HTR-8/SVneo (cell line): ENCODE measurements at regions not wholly inside any gene's neighbourhood (a gene's known extent, or its start where the extent isn't known, plus 50 kb on each side); places are given as distances from the start of the nearest gene placed in this dataset.

ENCODE experiments used
- DNase-seq: peaks from one replicate; pipeline ENCODE4 v3.0.0; 2011; ENCODE audit warnings: low spot score, mixed read lengths; ENCODE audit not compliant: insufficient read length
- FAIRE-seq: peaks from 2 replicates; lab custom pipeline; 2011; peaks lifted over from hg19 to GRCh38; lab: Jason Lieb, UNC

DNA sequence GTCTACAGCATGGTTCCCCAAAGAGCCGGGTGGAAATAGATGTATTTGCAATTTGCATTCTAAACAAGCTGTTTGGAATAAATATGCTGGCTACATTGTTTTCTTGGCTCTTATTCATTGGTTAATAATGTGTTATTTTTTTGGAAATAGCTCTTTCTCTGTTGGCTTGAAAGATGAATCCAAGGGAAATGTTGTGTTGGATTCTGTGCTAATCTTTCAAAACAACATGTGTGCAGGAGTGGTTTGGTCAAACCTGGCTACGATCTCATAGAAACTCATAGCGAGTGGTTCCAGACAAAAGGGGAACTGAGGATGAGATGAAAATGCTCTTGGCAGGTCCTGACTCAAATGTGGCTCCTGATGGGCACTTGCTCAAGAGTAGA is 63.7 kb upstream of the CXCL14 start:
- DNase-seq (no peak), FAIRE-seq (no peak)

DNA sequence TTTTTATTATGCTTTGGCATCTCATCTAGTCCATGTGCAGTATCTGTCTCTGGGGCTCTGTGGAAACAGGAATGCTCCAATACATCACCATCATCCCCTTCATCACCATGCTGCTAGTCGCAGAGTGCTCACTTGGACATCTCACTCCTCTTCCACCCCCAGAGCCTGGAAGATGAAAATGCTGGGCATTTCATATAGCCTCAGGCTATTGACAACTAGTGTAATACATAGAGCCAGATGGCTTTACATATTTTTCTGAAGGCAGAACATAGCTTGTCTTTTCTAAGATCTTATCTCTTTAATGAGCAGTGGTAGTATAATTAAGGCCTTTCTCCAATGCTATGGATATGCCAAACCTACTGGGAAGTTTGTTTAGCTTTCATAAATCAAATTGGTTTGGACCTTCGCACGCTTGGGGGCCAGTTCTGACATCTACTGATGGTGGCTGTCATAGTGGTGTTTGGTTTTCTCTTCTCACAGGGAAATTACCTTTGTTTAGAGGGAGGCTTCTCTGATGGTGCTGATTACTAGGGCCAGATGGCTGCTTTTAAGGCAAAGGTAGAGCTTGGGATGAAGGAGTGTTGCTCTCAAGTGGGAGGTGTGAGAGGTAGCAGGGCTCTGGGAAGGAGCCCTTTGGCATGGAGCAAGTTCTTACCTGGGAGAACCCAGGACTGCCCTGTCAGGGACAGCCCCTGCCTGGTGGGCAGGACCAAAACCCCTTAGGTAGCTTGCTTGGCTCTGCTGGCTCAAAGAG is 63.1 kb upstream of the CXCL14 start:
- FAIRE-seq: no peak
- no peak for DNase-seq

DNA sequence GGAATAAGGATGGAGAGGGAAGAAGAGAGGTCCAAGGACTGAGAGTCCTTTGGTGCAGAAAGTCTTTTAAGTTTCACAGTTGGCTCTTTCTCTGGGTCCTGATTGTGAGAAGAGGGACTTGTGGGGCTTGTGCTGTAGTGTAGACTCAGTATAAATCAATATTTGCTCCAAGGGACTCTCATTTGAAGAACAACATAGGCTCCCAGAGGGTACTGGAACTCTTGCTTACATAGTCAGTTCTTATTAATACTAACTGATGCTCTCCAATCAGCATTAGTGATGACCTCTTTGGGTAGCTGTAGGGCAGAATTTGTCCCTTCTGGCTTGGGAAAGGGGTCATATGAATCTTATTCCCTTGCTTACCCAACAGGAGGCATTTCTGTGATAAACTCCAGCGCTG is 62.5 kb upstream of the CXCL14 start:
- FAIRE-seq (no peak), DNase-seq (no peak)

DNA sequence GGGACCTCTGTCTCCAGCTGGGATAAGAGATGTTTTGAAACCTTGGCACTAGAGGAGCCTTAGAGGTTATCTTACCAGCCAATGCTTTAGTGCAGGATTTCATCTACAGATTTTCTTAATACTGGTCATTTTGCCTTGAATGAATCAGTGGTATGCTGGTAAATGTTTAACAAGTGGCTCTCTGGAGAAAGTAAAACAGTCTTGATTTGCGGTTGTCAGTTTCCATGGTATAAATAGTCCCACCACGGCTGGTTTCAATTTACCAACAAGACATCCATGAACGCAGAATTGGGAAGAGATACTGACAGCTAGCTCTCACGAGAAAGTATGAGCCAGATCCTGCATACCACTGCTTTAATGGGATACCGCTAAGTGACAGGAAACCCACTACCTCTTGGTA is 56.7 kb upstream of the CXCL14 start:
- no peak for FAIRE-seq
- DNase-seq: no peak

DNA sequence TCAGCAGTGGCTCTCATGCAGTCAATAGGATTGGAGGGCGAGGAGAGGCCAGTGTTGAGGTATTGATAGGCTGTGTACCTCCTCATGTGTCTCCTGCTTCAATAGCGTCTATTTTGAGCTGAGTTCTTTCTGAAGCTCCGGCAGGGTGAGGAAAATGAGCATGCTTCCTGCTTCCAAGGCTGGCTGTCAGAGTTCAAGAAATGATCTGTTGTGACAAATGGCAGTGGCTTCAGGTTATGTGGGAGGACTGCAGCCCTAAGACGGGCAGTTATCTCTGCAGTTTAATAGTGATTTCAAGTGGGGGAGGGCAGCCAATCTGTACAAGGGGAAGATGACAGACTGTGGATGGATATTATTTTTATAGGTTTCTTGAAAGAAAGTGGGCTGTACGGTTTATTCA is 54.0 kb upstream of the CXCL14 start:
- FAIRE-seq (no peak), DNase-seq (no peak)

DNA sequence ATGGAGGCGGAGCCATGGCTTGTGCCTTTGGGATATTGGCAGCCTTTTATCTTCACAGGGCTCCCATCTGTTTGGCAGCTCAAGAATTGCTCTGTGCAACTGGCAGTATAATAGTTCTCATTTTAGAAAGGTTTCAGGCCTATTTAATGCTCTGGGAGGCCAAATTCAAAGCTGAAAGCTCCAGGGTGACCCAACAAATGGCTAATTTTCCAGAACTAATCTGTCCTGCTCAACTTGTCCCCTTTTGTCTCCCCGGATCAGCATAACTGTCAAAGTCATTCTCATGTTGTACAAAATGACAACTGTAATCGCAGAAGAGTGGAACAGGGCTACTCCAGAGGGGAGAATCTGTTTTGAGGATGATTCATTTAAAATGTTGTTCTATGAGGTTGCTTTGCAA is 52.6 kb upstream of the CXCL14 start:
- DNase-seq (no peak), FAIRE-seq (no peak)

DNA sequence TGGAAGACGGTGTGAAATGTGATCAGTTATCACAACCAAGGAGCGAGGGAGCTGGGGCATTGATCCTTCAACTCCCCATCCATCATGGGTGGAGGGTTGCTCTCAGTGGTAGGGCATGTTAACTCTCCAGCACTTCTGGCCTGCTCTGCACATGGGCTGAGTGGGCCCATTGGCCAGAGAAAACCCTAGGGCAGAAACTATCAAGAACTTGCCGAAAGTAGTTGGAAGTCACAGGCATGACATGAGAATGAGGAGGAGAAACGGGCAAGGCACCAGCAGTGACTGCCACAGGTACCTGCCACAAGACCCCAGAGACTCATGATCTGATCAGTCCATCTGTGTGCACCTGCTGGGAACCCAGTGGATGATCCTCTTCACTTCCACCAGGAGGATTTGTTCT is 50.9 kb upstream of the CXCL14 start:
- DNase-seq (no peak), FAIRE-seq (no peak)

DNA sequence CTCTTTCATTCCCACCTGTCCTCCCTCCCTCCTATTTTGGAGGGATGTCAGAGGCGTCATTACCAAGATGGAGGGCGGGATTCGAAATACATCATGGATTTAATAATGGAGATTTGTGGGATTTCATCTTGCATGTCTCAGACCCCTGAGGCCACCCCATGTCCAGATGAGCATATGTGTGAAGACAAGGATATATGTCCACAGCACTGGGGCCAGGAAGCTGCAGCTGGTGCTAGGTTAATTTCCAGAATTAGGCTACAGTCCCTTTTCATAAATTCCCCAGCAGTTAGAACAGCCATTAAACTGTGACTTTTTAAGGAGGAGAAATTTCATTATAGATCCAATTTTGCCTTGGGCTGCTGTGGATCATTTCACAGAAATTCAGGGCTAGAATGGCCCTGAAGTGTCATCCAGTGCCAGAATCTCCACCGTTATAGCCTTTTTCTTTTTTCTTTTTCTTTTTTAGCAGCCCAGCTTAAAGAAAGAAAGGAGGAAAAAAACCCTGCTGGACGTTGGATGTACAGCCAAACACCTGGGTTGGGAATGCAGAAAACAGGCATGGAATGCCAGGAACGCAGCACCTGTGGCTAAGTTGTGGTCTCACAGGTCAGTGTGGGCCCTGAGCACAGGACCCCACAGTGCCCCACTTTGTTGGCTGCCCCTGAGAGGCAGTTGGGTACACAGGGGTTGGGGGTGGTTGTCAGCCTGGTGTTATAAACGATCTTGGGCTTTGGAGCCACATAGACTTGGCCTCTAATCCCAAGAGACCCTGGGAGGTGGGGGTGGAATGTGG is 50.2 kb upstream of the CXCL14 start:
- FAIRE-seq (no peak), DNase-seq (no peak)
